ENCODE measurements at regions not wholly inside any gene's neighbourhood (a gene's known extent, or its start where the extent isn't known, plus 50 kb on each side); places are given as distances from the start of the nearest gene placed in this dataset.

DNA sequence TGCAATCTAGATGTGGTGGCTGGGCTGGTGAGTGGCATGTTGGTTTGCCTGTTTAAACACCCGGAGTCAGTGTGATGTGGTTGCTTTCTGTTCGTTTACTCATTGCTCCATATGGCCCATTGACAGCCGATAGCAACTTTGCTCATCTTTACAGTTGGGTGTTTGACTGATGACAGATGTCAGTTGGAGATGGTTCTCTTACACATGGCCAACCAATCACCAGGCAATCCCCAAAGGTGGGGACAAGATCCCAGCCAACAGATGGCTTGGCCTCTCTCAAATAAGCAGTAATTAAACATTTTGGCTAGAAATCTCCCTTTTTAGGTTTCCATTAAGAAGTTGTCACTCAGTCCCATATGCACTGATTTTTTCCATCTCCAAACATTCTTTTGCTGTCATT lies 497.1 kb upstream of the ARGLU1 start:
- TF ChIP-seq, protein P1, sequence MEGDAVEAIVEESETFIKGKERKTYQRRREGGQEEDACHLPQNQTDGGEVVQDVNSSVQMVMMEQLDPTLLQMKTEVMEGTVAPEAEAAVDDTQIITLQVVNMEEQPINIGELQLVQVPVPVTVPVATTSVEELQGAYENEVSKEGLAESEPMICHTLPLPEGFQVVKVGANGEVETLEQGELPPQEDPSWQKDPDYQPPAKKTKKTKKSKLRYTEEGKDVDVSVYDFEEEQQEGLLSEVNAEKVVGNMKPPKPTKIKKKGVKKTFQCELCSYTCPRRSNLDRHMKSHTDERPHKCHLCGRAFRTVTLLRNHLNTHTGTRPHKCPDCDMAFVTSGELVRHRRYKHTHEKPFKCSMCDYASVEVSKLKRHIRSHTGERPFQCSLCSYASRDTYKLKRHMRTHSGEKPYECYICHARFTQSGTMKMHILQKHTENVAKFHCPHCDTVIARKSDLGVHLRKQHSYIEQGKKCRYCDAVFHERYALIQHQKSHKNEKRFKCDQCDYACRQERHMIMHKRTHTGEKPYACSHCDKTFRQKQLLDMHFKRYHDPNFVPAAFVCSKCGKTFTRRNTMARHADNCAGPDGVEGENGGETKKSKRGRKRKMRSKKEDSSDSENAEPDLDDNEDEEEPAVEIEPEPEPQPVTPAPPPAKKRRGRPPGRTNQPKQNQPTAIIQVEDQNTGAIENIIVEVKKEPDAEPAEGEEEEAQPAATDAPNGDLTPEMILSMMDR (conservative IDR thresholded peaks at IDR 0.05): no peak
- no peak for TF ChIP-seq ZFX (IDR thresholded peaks at IDR 0.05)

Data from C4-2B (cell line).